K562 (cell line): ENCODE measurements at regions not wholly inside any gene's neighbourhood (a gene's known extent, or its start where the extent isn't known, plus 50 kb on each side); places are given as distances from the start of the nearest gene placed in this dataset.

Experiments
- ATAC-seq: fragments of 200-7000 bp; cut with Tn5 transposase; 3 replicates; pipeline ENCODE4 v1.9.1; 2020; ENCODE audit warnings: moderate library complexity
- BruUV-seq: library from RNA; stranded (reverse); fragments of 400-500 nt; replicated peaks from 2 replicates; lab custom pipeline; 2021; lab: Mats Ljungman, UMichigan
- CTCF ChIA-PET: fragments of 300-600 bp; formaldehyde crosslinking; extraction: SDS; loops from one replicate; lab custom pipeline; 2021; ENCODE audit warnings: low intra/inter-chr PET ratio; lab: Yijun Ruan, JAX
- POLR2A ChIA-PET: fragments of 300-600, 350-650 bp; sonication (Branson Sonifier 250); formaldehyde crosslinking; extraction: SDS; loops from one replicate; lab custom pipeline; 2021; ENCODE audit warnings: antibody characterized with exemption, inconsistent platforms; lab: Yijun Ruan, JAX
- DNase-seq, 4 experiments: peaks; one replicate each; pipeline versions ENCODE4 v3.0.0 to v3.0.0-alpha.2; 2011 to 2018; ENCODE audit warnings: low spot score in 3 of 4, mixed read lengths in 3 of 4; ENCODE audit errors: extremely low read depth in 1 of 4
- FAIRE-seq: peaks from 2 replicates; lab custom pipeline; 2011; peaks lifted over from hg19 to GRCh38; lab: Jason Lieb, UNC
- H2AFZ ChIP-seq: 2 replicates; pipeline ENCODE4 v1.6.0; 2011; ENCODE audit warnings: low read depth, low read length, control low read depth, inconsistent platforms
- H3K27ac ChIP-seq: fragments of 200-600 bp; 3 replicates; pipeline ENCODE4 v1.8.0; 2011; ENCODE audit warnings: low read depth, mild to moderate bottlenecking, control low read depth, inconsistent platforms, low read length, moderate library complexity, mixed read lengths; ENCODE audit errors: extremely low read depth
- H3K27me3 ChIP-seq, 2 experiments: fragments of 300-600 bp in 1 of 2; 2 replicates in 1 of 2; 3 replicates in 1 of 2; pipeline versions ENCODE4 v1.6.0 to v1.8.0; 2011; ENCODE audit warnings: inconsistent platforms in 2 of 2, low read length in 2 of 2, mild to moderate bottlenecking in 1 of 2, mixed read lengths in 1 of 2, moderate library complexity in 1 of 2; ENCODE audit not compliant: control insufficient read depth in 2 of 2, insufficient read depth in 2 of 2
- H3K36me3 ChIP-seq: fragments of 300-600 bp; 3 replicates; pipeline ENCODE4 v1.8.0; 2011; ENCODE audit warnings: mild to moderate bottlenecking, low read length, inconsistent platforms; ENCODE audit not compliant: control insufficient read depth, insufficient read depth
- H3K4me1 ChIP-seq, 2 experiments: fragments of 200-600 bp in 1 of 2; replicated peaks in 1 of 2; 2 replicates in 1 of 2; 3 replicates in 1 of 2; pipeline versions ENCODE4 v1.5.1 to v1.8.0; 2011; ENCODE audit warnings: inconsistent platforms in 2 of 2, low read length in 2 of 2, mild to moderate bottlenecking in 1 of 2, mixed read lengths in 1 of 2, moderate library complexity in 1 of 2; ENCODE audit not compliant: control insufficient read depth in 2 of 2, insufficient read depth in 2 of 2
- H3K4me2 ChIP-seq: 2 replicates; pipeline ENCODE4 v1.6.1; 2011; ENCODE audit warnings: low read length, control low read depth, inconsistent platforms, mixed read lengths; ENCODE audit not compliant: insufficient read depth
- H3K4me3 ChIP-seq: fragments of 200-600 bp; sonication (generic), shearing (Covaris generic); 2 replicates; pipeline ENCODE4 v1.5.1; 2016; ENCODE audit warnings: control low read depth, inconsistent platforms
- H3K79me2 ChIP-seq: fragments of 200-600 bp; 3 replicates; pipeline ENCODE4 v1.8.0; 2011; ENCODE audit warnings: low read length, inconsistent platforms; ENCODE audit not compliant: control insufficient read depth, insufficient read depth
- H3K9ac ChIP-seq, 2 experiments: 2 replicates each; pipeline versions ENCODE4 v1.6.0 to v1.6.1; 2011; ENCODE audit warnings: low read depth in 2 of 2, low read length in 2 of 2, control low read depth in 1 of 2, inconsistent platforms in 1 of 2, mild to moderate bottlenecking in 1 of 2, mixed read lengths in 1 of 2; ENCODE audit not compliant: insufficient read depth in 1 of 2
- H3K9me1 ChIP-seq: one replicate; pipeline ENCODE4 v1.6.0; 2011; ENCODE audit warnings: inconsistent platforms, mild to moderate bottlenecking, low read length, moderate library complexity; ENCODE audit not compliant: control insufficient read depth, insufficient read depth
- H3K9me3 ChIP-seq: replicated peaks from 2 replicates; pipeline ENCODE4 v1.5.1; 2011; ENCODE audit warnings: low read depth, low read length, inconsistent platforms; ENCODE audit not compliant: control insufficient read depth, insufficient read depth
- H4K20me1 ChIP-seq: replicated peaks from 2 replicates; pipeline ENCODE4 v1.6.1; 2011; ENCODE audit warnings: low read length, inconsistent platforms, mixed read lengths; ENCODE audit not compliant: control insufficient read depth, insufficient read depth
- HDAC2 ChIP-seq: fragments of 450-650 bp; IDR thresholded peaks from 2 replicates; pipeline ENCODE4 v1.6.1; 2016; ENCODE audit warnings: mild to moderate bottlenecking
- HMGXB4 ChIP-seq: sonication (generic); formaldehyde crosslinking; IDR thresholded peaks from 2 replicates; pipeline ENCODE4 v1.8.1; 2023; ENCODE audit warnings: mild to moderate bottlenecking, missing genetic modification reagents
- KHSRP ChIP-seq: fragments of 450-650 bp; IDR thresholded peaks from 2 replicates; pipeline ENCODE4 v1.6.1; 2017
- MTA2 ChIP-seq: fragments of 450-650 bp; IDR thresholded peaks from 2 replicates; pipeline ENCODE4 v1.6.1; 2016; ENCODE audit warnings: low read depth
- POLR2A ChIP-seq: fragments of 450-650 bp; conservative IDR thresholded peaks from 2 replicates; pipeline ENCODE4 v1.6.1; 2016
- SMARCA5 ChIP-seq: fragments of 450-650 bp; IDR thresholded peaks from 2 replicates; pipeline ENCODE4 v1.6.1; 2016
- ZBTB7A ChIP-seq: IDR thresholded peaks from 2 replicates; pipeline ENCODE4 v1.6.1; 2011; ENCODE audit warnings: low read depth, mild to moderate bottlenecking, low read length, moderate library complexity, borderline replicate concordance; ENCODE audit not compliant: control insufficient read depth
- ZFP91 ChIP-seq: sonication (generic); formaldehyde crosslinking; IDR thresholded peaks from 2 replicates; pipeline ENCODE4 v1.8.0; 2022; ENCODE audit warnings: mild to moderate bottlenecking, missing genetic modification reagents
- ZNF384 ChIP-seq: IDR thresholded peaks from 2 replicates; pipeline ENCODE4 v1.6.1; 2012; ENCODE audit warnings: low read depth, low read length, improper control_type of control experiment
- ZNF561 ChIP-seq: fragments of 450-650 bp; formaldehyde crosslinking; conservative IDR thresholded peaks from 2 replicates; pipeline ENCODE4 v1.4.0; 2020; ENCODE audit warnings: mild to moderate bottlenecking, moderate library complexity
- ZNF764 ChIP-seq: fragments of 250-450 bp; sonication (Bioruptor Pico); IDR thresholded peaks from 2 replicates; pipeline ENCODE4 v1.4.0; 2020; ENCODE audit warnings: low read depth, mild to moderate bottlenecking, moderate library complexity
- WGBS: fragments of 100-300 bp; shearing (Covaris generic); methylation state at CpG from one replicate; pipeline ENCODE4 v1.1.6; 2016; ENCODE audit warnings: low coverage, mixed read lengths; ENCODE audit not compliant: insufficient coverage; ENCODE audit errors: missing lambda C conversion rate; 5-methylcytosine and 5-hydroxymethylcytosine counted together
- in situ Hi-C: fragments of 300-500 bp; cut with MboI; formaldehyde crosslinking; loops from 4 replicates; pipeline ENCODE4 v1.15.0; 2018; ENCODE audit warnings: inconsistent platforms, mixed read lengths
- intact Hi-C: fragments of 100-400 bp; cut with micrococcal nuclease; formaldehyde crosslinking; loops from 2 replicates; pipeline ENCODE4 v1.14.2; 2022
- TF ChIP-seq, protein P1 (sequence below): sonication (generic); formaldehyde crosslinking; IDR thresholded peaks from 2 replicates; pipeline ENCODE4 v1.8.1; 2023; ENCODE audit warnings: mild to moderate bottlenecking, missing genetic modification reagents

- Histone ChIP-seq H3K9me1 (no peaks in the 10 kb centered on the region), H3K4me1 (no peaks in the 10 kb centered on the region), H3K27me3 (no peaks in the 10 kb centered on the region)
- BruUV-seq: no TSS peak
- intact Hi-C loops: no loop called here
- TF ChIP-seq POLR2A (no peak), KHSRP (no peak)
- TF ChIP-seq, all 486 proteins: peak for 0
- 0 out of 3 replicates have a peak, but pooled peaks cover 3% of the 10 kb centered on the region for H3K79me2 ChIP-seq
- H3K9me3 ChIP-seq: no peaks in the 10 kb centered on the region
- no peak overlapping the region for H3K4me3 ChIP-seq
- in situ Hi-C loops: no loop called here
- H3K4me2 ChIP-seq: no peak overlapping the region
- no peaks in the 10 kb centered on the region; the same call in 2 of the 3 replicates for H3K36me3 ChIP-seq
- ChIA-PET POLR2A (no interaction called here), CTCF (no interaction called here)
- H4K20me1 ChIP-seq: no peaks in the 10 kb centered on the region
- DNase-seq (no peak), FAIRE-seq (no peak), ATAC-seq (no peak)
- WGBS: 91% methylated on average over 2 of the region's 2 CpGs
- H3K27ac ChIP-seq: no peak overlapping the region
- H2AFZ ChIP-seq: no peak overlapping the region
- no peak overlapping the region for H3K9ac ChIP-seq
Observed at GRCh38 chr7:84812021-84812420, 374.8 kb downstream of the SEMA3D start.

DNA sequence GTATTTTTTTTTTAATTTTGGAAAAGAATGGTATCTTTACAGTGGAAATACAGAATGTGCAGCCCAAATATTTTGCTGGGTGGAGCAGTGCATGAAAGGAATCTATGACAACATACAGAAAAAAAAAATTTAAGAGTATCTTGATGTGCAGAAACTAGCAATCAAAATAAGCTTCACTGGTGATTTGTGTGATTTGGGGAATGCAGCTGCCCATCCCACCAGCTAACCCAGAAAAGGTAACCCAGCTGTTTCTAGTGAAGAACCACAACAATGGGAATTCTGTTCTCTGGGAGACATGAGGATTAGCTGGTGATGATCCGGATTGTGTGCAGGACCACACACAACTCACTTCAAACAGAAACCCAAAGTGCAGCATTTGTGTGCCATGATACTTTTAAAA is 375.5 kb downstream of the SEMA3D start:
- Histone ChIP-seq H3K4me1 (no peaks in the 10 kb centered on the region), H3K36me3 (no peaks in the 10 kb centered on the region; the same call in 2 of the 3 replicates), H2AFZ (no peak overlapping the region), H3K9me3 (no peaks in the 10 kb centered on the region), H3K27ac (no peak overlapping the region), H3K9me1 (no peaks in the 10 kb centered on the region), H3K4me2 (no peak overlapping the region), H3K27me3 (no peaks in the 10 kb centered on the region), H3K79me2 (0 out of 3 replicates have a peak, but pooled peaks cover 3% of the 10 kb centered on the region), H4K20me1 (no peaks in the 10 kb centered on the region), H3K4me3 (no peak overlapping the region), H3K9ac (no peak overlapping the region)
- DNase-seq: no peak
- 55% methylated on average over 1 of the region's 1 CpG for WGBS
- intact Hi-C loops: no loop called here
- no TSS peak for BruUV-seq
- in situ Hi-C loops: no loop called here
- no peak for ATAC-seq
- no peak for FAIRE-seq
- CTCF ChIA-PET: no interaction called here
- POLR2A ChIA-PET: no interaction called here
- TF ChIP-seq ZNF384 (no peak), ZFP91 (CRISPR knock-in tag) (no peak), ZBTB7A (no peak), ZNF561 (CRISPR knock-in tag) (no peak), HMGXB4 (no peak), ZNF764 (CRISPR knock-in tag) (no peak), HDAC2 (no peak), SMARCA5 (no peak), MTA2 (no peak)
- TF ChIP-seq, protein P1, sequence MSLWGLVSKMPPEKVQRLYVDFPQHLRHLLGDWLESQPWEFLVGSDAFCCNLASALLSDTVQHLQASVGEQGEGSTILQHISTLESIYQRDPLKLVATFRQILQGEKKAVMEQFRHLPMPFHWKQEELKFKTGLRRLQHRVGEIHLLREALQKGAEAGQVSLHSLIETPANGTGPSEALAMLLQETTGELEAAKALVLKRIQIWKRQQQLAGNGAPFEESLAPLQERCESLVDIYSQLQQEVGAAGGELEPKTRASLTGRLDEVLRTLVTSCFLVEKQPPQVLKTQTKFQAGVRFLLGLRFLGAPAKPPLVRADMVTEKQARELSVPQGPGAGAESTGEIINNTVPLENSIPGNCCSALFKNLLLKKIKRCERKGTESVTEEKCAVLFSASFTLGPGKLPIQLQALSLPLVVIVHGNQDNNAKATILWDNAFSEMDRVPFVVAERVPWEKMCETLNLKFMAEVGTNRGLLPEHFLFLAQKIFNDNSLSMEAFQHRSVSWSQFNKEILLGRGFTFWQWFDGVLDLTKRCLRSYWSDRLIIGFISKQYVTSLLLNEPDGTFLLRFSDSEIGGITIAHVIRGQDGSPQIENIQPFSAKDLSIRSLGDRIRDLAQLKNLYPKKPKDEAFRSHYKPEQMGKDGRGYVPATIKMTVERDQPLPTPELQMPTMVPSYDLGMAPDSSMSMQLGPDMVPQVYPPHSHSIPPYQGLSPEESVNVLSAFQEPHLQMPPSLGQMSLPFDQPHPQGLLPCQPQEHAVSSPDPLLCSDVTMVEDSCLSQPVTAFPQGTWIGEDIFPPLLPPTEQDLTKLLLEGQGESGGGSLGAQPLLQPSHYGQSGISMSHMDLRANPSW: no peak
